Iris pigment epithelial cell (primary cell): ENCODE measurements at regions not wholly inside any gene's neighbourhood (a gene's known extent, or its start where the extent isn't known, plus 50 kb on each side); places are given as distances from the start of the nearest gene placed in this dataset.
"Not testable (repeated sequence)": the region's sequence is repeated elsewhere in the genome, so short reads cannot be mapped to it uniquely, and the experiment has no call there.

Experiments
- DNase-seq: peaks from one replicate; pipeline ENCODE4 v3.0.0-alpha.2; 2011; ENCODE audit warnings: low read depth

GRCh38 chrX:140163371-140164159, 198.2 kb upstream of the CXorf66 start:
- DNase-seq, result peak; percentile 1

- DNase-seq, result peak; percentile 56
Measured at GRCh38 chrX:140157611-140158010, 192.3 kb upstream of the CXorf66 start.

GRCh38 chrX:140157143-140157542, 191.8 kb upstream of the CXorf66 start:
- no peak for DNase-seq

GRCh38 chrX:140151316-140151715, 186.0 kb upstream of the CXorf66 start:
- no peak for DNase-seq

- no peak for DNase-seq
Measured at GRCh38 chrX:140149761-140150160, 184.4 kb upstream of the CXorf66 start.

- DNase-seq, result peak; percentile 20
Measured at GRCh38 chrX:140141444-140142029, 176.2 kb upstream of the CXorf66 start.

GRCh38 chrX:140138492-140138891, 173.2 kb upstream of the CXorf66 start:
- not testable (repeated sequence) for DNase-seq

GRCh38 chrX:140138065-140138464, 172.7 kb upstream of the CXorf66 start:
- not testable (repeated sequence) for DNase-seq

- DNase-seq, result no peak
Measured at GRCh38 chrX:140132937-140133336, 167.6 kb upstream of the CXorf66 start.

GRCh38 chrX:140123446-140123845, 158.1 kb upstream of the CXorf66 start:
- DNase-seq, result no peak

- DNase-seq, result not testable (repeated sequence)
Measured at GRCh38 chrX:140114059-140114458, 148.7 kb upstream of the CXorf66 start.

GRCh38 chrX:140110081-140110650, 144.8 kb upstream of the CXorf66 start:
- DNase-seq, result no peak

GRCh38 chrX:140104760-140105159, 139.4 kb upstream of the CXorf66 start:
- DNase-seq, result no peak

- DNase-seq, result no peak
Measured at GRCh38 chrX:140099221-140099620, 133.9 kb upstream of the CXorf66 start.

GRCh38 chrX:140092121-140092520, 126.8 kb upstream of the CXorf66 start:
- DNase-seq, result no peak

GRCh38 chrX:140091125-140091886, 126.0 kb upstream of the CXorf66 start:
- no peak for DNase-seq

GRCh38 chrX:140090800-140091124, 125.4 kb upstream of the CXorf66 start:
- DNase-seq, result no peak

- DNase-seq, result no peak
Measured at GRCh38 chrX:140088438-140088837, 123.1 kb upstream of the CXorf66 start.

GRCh38 chrX:140087875-140088274, 122.6 kb upstream of the CXorf66 start:
- DNase-seq, result no peak

GRCh38 chrX:140086691-140087090, 121.4 kb upstream of the CXorf66 start:
- DNase-seq, result no peak

GRCh38 chrX:140074851-140075250, 109.5 kb upstream of the CXorf66 start:
- not testable (repeated sequence) for DNase-seq

GRCh38 chrX:140071037-140071436, 105.7 kb upstream of the CXorf66 start:
- DNase-seq, result no peak
